ENCODE measurements at regions not wholly inside any gene's neighbourhood (a gene's known extent, or its start where the extent isn't known, plus 50 kb on each side); places are given as distances from the start of the nearest gene placed in this dataset.

- TF ChIP-seq CTCF (IDR thresholded peaks at IDR 0.05) (no peak), POLR2A (IDR thresholded peaks at IDR 0.05) (no peak)
- Histone ChIP-seq H3K4me3 (no peak overlapping the region), H3K36me3 (replicated peaks in 1 of 2; ENCODE audit: insufficient read depth in 1 of 2, low read depth in 2 of 2) (no peaks in the 10 kb centered on the region), H3K4me1 (no peaks in the 10 kb centered on the region), H3K27ac (no peak overlapping the region), H3K9me3 (no peaks in the 10 kb centered on the region), H3K27me3 (no peaks in the 10 kb centered on the region)
- intact Hi-C loops (cut with DNase I): no loop called here
- WGBS, 2 donors: 62 to 66% methylated on average over 5 of the region's 5 CpGs
- ATAC-seq (no peak), DNase-seq (no peak)
These were observed 566.0 kb upstream of the MAP3K7 start for GRCh38 chr6:91152824-91153223.

- no peak overlapping the region for H3K4me3 ChIP-seq
- intact Hi-C loops (cut with DNase I): no loop called here
- no peaks in the 10 kb centered on the region for H3K9me3 ChIP-seq
- no peak for ATAC-seq
- H3K4me1 ChIP-seq: no peaks in the 10 kb centered on the region
- no peak overlapping the region for H3K27ac ChIP-seq
- H3K27me3 ChIP-seq: no peaks in the 10 kb centered on the region
- no peak for TF ChIP-seq CTCF (IDR thresholded peaks at IDR 0.05)
- TF ChIP-seq POLR2A (IDR thresholded peaks at IDR 0.05): no peak
- WGBS, 2 donors: 27 to 32% methylated on average over 2 of the region's 2 CpGs
- DNase-seq: no peak
- no peaks in the 10 kb centered on the region for H3K36me3 ChIP-seq (replicated peaks in 1 of 2; ENCODE audit: insufficient read depth in 1 of 2, low read depth in 2 of 2)
These were observed 563.3 kb upstream of the MAP3K7 start for GRCh38 chr6:91149956-91150705.

GRCh38 chr6:91149246-91149955 lies 562.5 kb upstream of the MAP3K7 start:
- no peak overlapping the region for H3K27ac ChIP-seq
- H3K4me1 ChIP-seq: no peaks in the 10 kb centered on the region
- H3K4me3 ChIP-seq: no peak overlapping the region
- no peaks in the 10 kb centered on the region for H3K27me3 ChIP-seq
- intact Hi-C loops (cut with DNase I): no loop called here
- no peaks in the 10 kb centered on the region for H3K36me3 ChIP-seq (replicated peaks in 1 of 2; ENCODE audit: insufficient read depth in 1 of 2, low read depth in 2 of 2)
- ATAC-seq (no peak), DNase-seq (no peak)
- no peak for TF ChIP-seq POLR2A (IDR thresholded peaks at IDR 0.05)
- no peak for TF ChIP-seq CTCF (IDR thresholded peaks at IDR 0.05)
- WGBS, 2 donors: 17 to 22% methylated on average over 8 of the region's 8 CpGs
- no peaks in the 10 kb centered on the region for H3K9me3 ChIP-seq

- H3K27me3 ChIP-seq: no peaks in the 10 kb centered on the region
- no peaks in the 10 kb centered on the region for H3K36me3 ChIP-seq (replicated peaks in 1 of 2; ENCODE audit: insufficient read depth in 1 of 2, low read depth in 2 of 2)
- H3K27ac ChIP-seq: no peak overlapping the region
- no peak overlapping the region for H3K4me3 ChIP-seq
- no peaks in the 10 kb centered on the region for H3K9me3 ChIP-seq
- WGBS, 2 donors: 39 to 57% methylated on average over 3 of the region's 3 CpGs
- intact Hi-C loops (cut with DNase I): no loop called here
- DNase-seq: no peak
- H3K4me1 ChIP-seq: no peaks in the 10 kb centered on the region
- TF ChIP-seq POLR2A (IDR thresholded peaks at IDR 0.05) (no peak), CTCF (IDR thresholded peaks at IDR 0.05) (no peak)
- ATAC-seq: no peak
These were observed 557.3 kb upstream of the MAP3K7 start for GRCh38 chr6:91144126-91144525.

Data from body of pancreas (tissue), 4 donors.